CD4-positive, alpha-beta T cell treated with Interferon alpha-2 for 1 hour (primary cell): ENCODE measurements at regions not wholly inside any gene's neighbourhood (a gene's known extent, or its start where the extent isn't known, plus 50 kb on each side); places are given as distances from the start of the nearest gene placed in this dataset.
A peak's percentile ranks its signal among the peaks of the same experiment; 100 is the strongest.
"Not testable (repeated sequence)": the region's sequence is repeated elsewhere in the genome, so short reads cannot be mapped to it uniquely, and the experiment has no call there.

Source experiments
- DNase-seq, 2 donors: peaks; one replicate each; pipeline ENCODE4 v3.0.0-alpha.2; 2020 to 2022

GRCh38 chr13:95391362-95391761, 90.1 kb upstream of the ABCC4 start:
- no peak for DNase-seq

- DNase-seq = no peak
These were observed 90.5 kb upstream of the ABCC4 start for GRCh38 chr13:95391785-95392184.

GRCh38 chr13:95392597-95392996, 91.3 kb upstream of the ABCC4 start:
- DNase-seq = no peak

- DNase-seq = no peak
These were observed 102.3 kb upstream of the ABCC4 start for GRCh38 chr13:95403349-95404140.

GRCh38 chr13:95404141-95404882, 103.1 kb upstream of the ABCC4 start:
- DNase-seq = peak; percentile 73 to 79

- DNase-seq = no peak
These were observed 104.9 kb upstream of the ABCC4 start for GRCh38 chr13:95406176-95406575.

- no peak for DNase-seq
These were observed 110.3 kb upstream of the ABCC4 start for GRCh38 chr13:95411428-95412040.

- no peak for DNase-seq
These were observed 117.7 kb upstream of the ABCC4 start for GRCh38 chr13:95418946-95419345.

GRCh38 chr13:95420501-95420900, 119.2 kb upstream of the ABCC4 start:
- no peak for DNase-seq

- no peak for DNase-seq
These were observed 125.4 kb upstream of the ABCC4 start for GRCh38 chr13:95426631-95427030.

GRCh38 chr13:95430525-95430924, 122.0 kb upstream of the CLDN10 start:
- DNase-seq = not testable (repeated sequence)

GRCh38 chr13:95432141-95432540, 120.4 kb upstream of the CLDN10 start:
- DNase-seq = no peak

GRCh38 chr13:95433537-95433936, 119.0 kb upstream of the CLDN10 start:
- DNase-seq = no peak

- DNase-seq = no peak
These were observed 118.4 kb upstream of the CLDN10 start for GRCh38 chr13:95434111-95434510.

GRCh38 chr13:95437561-95437960, 115.0 kb upstream of the CLDN10 start:
- no peak for DNase-seq

GRCh38 chr13:95438297-95438696, 114.2 kb upstream of the CLDN10 start:
- DNase-seq = no peak

- DNase-seq = no peak
These were observed 112.0 kb upstream of the CLDN10 start for GRCh38 chr13:95440441-95441088.

- no peak for DNase-seq
These were observed 111.2 kb upstream of the CLDN10 start for GRCh38 chr13:95441326-95441725.

- no peak for DNase-seq
These were observed 108.4 kb upstream of the CLDN10 start for GRCh38 chr13:95444006-95444730.

- DNase-seq = no peak
These were observed 107.4 kb upstream of the CLDN10 start for GRCh38 chr13:95445131-95445530.

GRCh38 chr13:95447814-95448213, 104.7 kb upstream of the CLDN10 start:
- no peak for DNase-seq

- DNase-seq = no peak
These were observed 100.9 kb upstream of the CLDN10 start for GRCh38 chr13:95451656-95452055.

GRCh38 chr13:95452375-95452774, 100.1 kb upstream of the CLDN10 start:
- no peak for DNase-seq
